ENCODE measurements at regions not wholly inside any gene's neighbourhood (a gene's known extent, or its start where the extent isn't known, plus 50 kb on each side); places are given as distances from the start of the nearest gene placed in this dataset.

GRCh38 chr13:40317980-40318327 is 348.5 kb downstream of the FOXO1 start:
- TF ChIP-seq CTCF (IDR thresholded peaks at IDR 0.05), result no peak
- no peak for TF ChIP-seq POLR2A (IDR thresholded peaks at IDR 0.05)
- TF ChIP-seq POLR2AphosphoS5 (IDR thresholded peaks at IDR 0.05), result no peak
